ENCODE measurements at regions not wholly inside any gene's neighbourhood (a gene's known extent, or its start where the extent isn't known, plus 50 kb on each side); places are given as distances from the start of the nearest gene placed in this dataset.

- Histone ChIP-seq H3K36me3 (ENCODE audit: control insufficient read depth in 2 of 2, extremely low read depth in 1 of 2, insufficient read depth in 1 of 2, low read length in 1 of 2) (no peaks in the 10 kb centered on the region), H3K27ac (ENCODE audit: low read length) (no peak overlapping the region), H3K9me3 (no peaks in the 10 kb centered on the region), H3K4me1 (ENCODE audit: control insufficient read depth in 1 of 2, extremely low read depth in 1 of 2, insufficient read depth in 2 of 2, low read length in 2 of 2) (peaks cover 0 to 7% of the 10 kb centered on the region in 2 experiments), H3K4me3 (ENCODE audit: control insufficient read depth in 1 of 2, extremely low read depth in 1 of 2, low read length in 1 of 2) (peak overlapping the region; percentile 2 to 64), H3K27me3 (replicated peaks in 1 of 2; ENCODE audit: control insufficient read depth in 2 of 2, extremely low read depth in 1 of 2, insufficient read depth in 2 of 2, low read length in 1 of 2) (peaks cover 0 to 19% of the 10 kb centered on the region in 2 experiments)
- H3K36me3 Mint-ChIP-seq = no peaks in the 10 kb centered on the region
- H3K27ac Mint-ChIP-seq = no peak overlapping the region
- peaks cover 30 to 34% of the 10 kb centered on the region in 2 donors for H3K27me3 Mint-ChIP-seq
- ChIA-PET CTCF (interaction anchor here (0.6 to 1.7 kb wide), 7 partner anchors 70 to 477 kb away, joined by 3 to 8 read pairs (median 4); no protein-coding TSS in a partner anchor), POLR2A (no interaction called here)
- H3K9me3 Mint-ChIP-seq = no peaks in the 10 kb centered on the region
- peak in 33 of 35 experiments; percentile 8 to 69 (median 42) for DNase-seq
- peak overlapping the region; percentile 55 to 66 (median 61) for H3K4me3 Mint-ChIP-seq
- WGBS (ENCODE audit: insufficient coverage) = 7% methylated on average over 10 of the region's 18 CpGs
- H3K4me1 Mint-ChIP-seq = peaks cover 8 to 11% (median 9%) of the 10 kb centered on the region in 3 donors
- ATAC-seq (replicated peaks in 1 of 4) = peak; percentile 65 to 70 (median 67)
These were observed 57.4 kb downstream of the OLIG1 start for GRCh38 chr21:33127154-33127867.

GRCh38 chr21:33127868-33128242, 57.9 kb downstream of the OLIG1 start:
- no peaks in the 10 kb centered on the region for H3K36me3 ChIP-seq (ENCODE audit: control insufficient read depth in 2 of 2, extremely low read depth in 1 of 2, insufficient read depth in 1 of 2, low read length in 1 of 2)
- ChIA-PET CTCF (interaction anchor here (0.6 to 1.7 kb wide), 6 partner anchors 69 to 476 kb away, joined by 3 to 8 read pairs (median 5); no protein-coding TSS in a partner anchor), POLR2A (no interaction called here)
- H3K4me3 Mint-ChIP-seq = no peak overlapping the region
- H3K9me3 Mint-ChIP-seq = no peaks in the 10 kb centered on the region
- no peaks in the 10 kb centered on the region for H3K9me3 ChIP-seq
- peaks cover 0 to 22% of the 10 kb centered on the region in 2 experiments for H3K27me3 ChIP-seq (replicated peaks in 1 of 2; ENCODE audit: control insufficient read depth in 2 of 2, extremely low read depth in 1 of 2, insufficient read depth in 2 of 2, low read length in 1 of 2)
- peaks cover 0 to 7% of the 10 kb centered on the region in 2 experiments for H3K4me1 ChIP-seq (ENCODE audit: control insufficient read depth in 1 of 2, extremely low read depth in 1 of 2, insufficient read depth in 2 of 2, low read length in 2 of 2)
- no peak for DNase-seq
- H3K4me3 ChIP-seq (ENCODE audit: control insufficient read depth in 1 of 2, extremely low read depth in 1 of 2, low read length in 1 of 2) = no peak overlapping the region
- H3K27ac ChIP-seq (ENCODE audit: low read length) = no peak overlapping the region
- WGBS (ENCODE audit: insufficient coverage) = 67% methylated on average over 6 of the region's 6 CpGs
- H3K27ac Mint-ChIP-seq = no peak overlapping the region
- peaks cover 30 to 34% of the 10 kb centered on the region in 2 donors for H3K27me3 Mint-ChIP-seq
- H3K36me3 Mint-ChIP-seq = no peaks in the 10 kb centered on the region
- ATAC-seq (replicated peaks in 1 of 4) = no peak
- H3K4me1 Mint-ChIP-seq = peaks cover 8 to 11% (median 9%) of the 10 kb centered on the region in 3 donors

DNA sequence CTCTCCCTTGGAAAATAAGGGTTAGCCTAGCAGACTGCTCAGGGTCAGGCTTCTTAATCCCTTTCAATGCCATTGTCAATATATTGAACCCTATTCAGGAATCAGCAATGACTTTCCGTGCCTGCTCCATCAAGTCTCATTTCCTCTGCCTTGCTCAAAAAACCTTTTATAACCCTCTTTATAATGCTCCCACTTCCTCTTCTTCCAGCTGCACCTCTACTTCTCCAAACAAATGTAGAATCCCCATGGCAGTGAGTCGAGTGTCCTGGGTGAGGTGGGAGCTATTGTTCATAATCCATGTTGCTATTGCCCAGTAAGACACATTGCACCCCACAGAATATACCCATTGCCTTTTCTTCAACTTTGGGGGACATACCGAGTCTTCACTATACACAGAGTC, 58.6 kb downstream of the OLIG1 start:
- ATAC-seq (replicated peaks in 1 of 4) = no peak
- no peaks in the 10 kb centered on the region for H3K9me3 Mint-ChIP-seq
- peak overlapping the region in 1 of 2 donors; percentile 72 for H3K27ac Mint-ChIP-seq
- no peaks in the 10 kb centered on the region for H3K36me3 Mint-ChIP-seq
- Histone ChIP-seq H3K27me3 (replicated peaks in 1 of 2; ENCODE audit: control insufficient read depth in 2 of 2, extremely low read depth in 1 of 2, insufficient read depth in 2 of 2, low read length in 1 of 2) (peaks cover 0 to 24% of the 10 kb centered on the region in 2 experiments), H3K4me1 (ENCODE audit: control insufficient read depth in 1 of 2, extremely low read depth in 1 of 2, insufficient read depth in 2 of 2, low read length in 2 of 2) (peaks cover 0 to 7% of the 10 kb centered on the region in 2 experiments), H3K9me3 (no peaks in the 10 kb centered on the region), H3K27ac (ENCODE audit: low read length) (no peak overlapping the region), H3K4me3 (ENCODE audit: control insufficient read depth in 1 of 2, extremely low read depth in 1 of 2, low read length in 1 of 2) (no peak overlapping the region), H3K36me3 (ENCODE audit: control insufficient read depth in 2 of 2, extremely low read depth in 1 of 2, insufficient read depth in 1 of 2, low read length in 1 of 2) (no peaks in the 10 kb centered on the region)
- H3K4me1 Mint-ChIP-seq = peaks cover 8 to 11% (median 9%) of the 10 kb centered on the region in 3 donors
- H3K4me3 Mint-ChIP-seq = no peak overlapping the region
- 78% methylated on average over 1 of the region's 3 CpGs for WGBS (ENCODE audit: insufficient coverage)
- ChIA-PET CTCF (interaction anchor here in 1 of 2 donors (0.7 kb wide), 1 partner anchor 434 kb away, joined by 3 read pairs; no protein-coding TSS in a partner anchor), POLR2A (no interaction called here)
- no peak for DNase-seq
- peaks cover 30 to 34% of the 10 kb centered on the region in 2 donors for H3K27me3 Mint-ChIP-seq

- peaks cover 5 to 8% (median 6%) of the 10 kb centered on the region in 3 donors for H3K4me1 Mint-ChIP-seq
- peaks cover 30 to 34% of the 10 kb centered on the region in 2 donors for H3K27me3 Mint-ChIP-seq
- H3K36me3 Mint-ChIP-seq = no peaks in the 10 kb centered on the region
These were observed 62.1 kb downstream of the OLIG1 start for GRCh38 chr21:33132054-33132453.

GRCh38 chr21:33133892-33134291, 64.0 kb downstream of the OLIG1 start:
- ATAC-seq (replicated peaks in 1 of 4) (no peak), DNase-seq (no peak)
- Histone ChIP-seq H3K27ac (ENCODE audit: low read length) (no peak overlapping the region), H3K4me1 (ENCODE audit: control insufficient read depth in 1 of 2, extremely low read depth in 1 of 2, insufficient read depth in 2 of 2, low read length in 2 of 2) (no peaks in the 10 kb centered on the region), H3K9me3 (no peaks in the 10 kb centered on the region), H3K27me3 (replicated peaks in 1 of 2; ENCODE audit: control insufficient read depth in 2 of 2, extremely low read depth in 1 of 2, insufficient read depth in 2 of 2, low read length in 1 of 2) (peaks cover 0 to 26% of the 10 kb centered on the region in 2 experiments), H3K36me3 (ENCODE audit: control insufficient read depth in 2 of 2, extremely low read depth in 1 of 2, insufficient read depth in 1 of 2, low read length in 1 of 2) (no peaks in the 10 kb centered on the region), H3K4me3 (ENCODE audit: control insufficient read depth in 1 of 2, extremely low read depth in 1 of 2, low read length in 1 of 2) (no peak overlapping the region)
- ChIA-PET POLR2A (no interaction called here), CTCF (interaction anchor here (1.1 to 1.2 kb wide), 2 partner anchors 227 to 302 kb away, joined by 3 to 7 read pairs; no protein-coding TSS in a partner anchor)
- Mint-ChIP-seq H3K27ac (no peak overlapping the region), H3K4me1 (no peaks in the 10 kb centered on the region), H3K9me3 (no peaks in the 10 kb centered on the region), H3K4me3 (no peak overlapping the region), H3K36me3 (no peaks in the 10 kb centered on the region), H3K27me3 (peaks cover 17 to 22% of the 10 kb centered on the region in 2 donors)
- WGBS (ENCODE audit: insufficient coverage) = 91% methylated on average over 4 of the region's 6 CpGs

More at GRCh38 chr21:33132054-33132453, 62.1 kb downstream of the OLIG1 start:
- peaks cover 0 to 5% of the 10 kb centered on the region in 2 experiments for H3K4me1 ChIP-seq (ENCODE audit: control insufficient read depth in 1 of 2, extremely low read depth in 1 of 2, insufficient read depth in 2 of 2, low read length in 2 of 2)
- DNase-seq (peak in 1 of 35 experiments; percentile 24), ATAC-seq (replicated peaks in 1 of 4) (no peak)
- H3K27ac Mint-ChIP-seq = no peak overlapping the region
- no peaks in the 10 kb centered on the region for H3K9me3 ChIP-seq
- H3K27ac ChIP-seq (ENCODE audit: low read length) = no peak overlapping the region
- H3K4me3 Mint-ChIP-seq = no peak overlapping the region
- WGBS (ENCODE audit: insufficient coverage) = no CpG with 5 or more reads among the region's 3 CpGs
- CTCF ChIA-PET = interaction anchor here (0.7 to 1.5 kb wide), 3 partner anchors 60 to 313 kb away, joined by 3 to 4 read pairs (median 4); no protein-coding TSS in a partner anchor
- POLR2A ChIA-PET = interaction anchor here in 1 of 2 donors (0.8 kb wide), 1 partner anchor 131 kb away, joined by 3 read pairs; no protein-coding TSS in a partner anchor
- H3K36me3 ChIP-seq (ENCODE audit: control insufficient read depth in 2 of 2, extremely low read depth in 1 of 2, insufficient read depth in 1 of 2, low read length in 1 of 2) = no peaks in the 10 kb centered on the region
- H3K9me3 Mint-ChIP-seq = no peaks in the 10 kb centered on the region
- peaks cover 0 to 31% of the 10 kb centered on the region in 2 experiments for H3K27me3 ChIP-seq (replicated peaks in 1 of 2; ENCODE audit: control insufficient read depth in 2 of 2, extremely low read depth in 1 of 2, insufficient read depth in 2 of 2, low read length in 1 of 2)
- no peak overlapping the region for H3K4me3 ChIP-seq (ENCODE audit: control insufficient read depth in 1 of 2, extremely low read depth in 1 of 2, low read length in 1 of 2)

GRCh38 chr21:33135925-33136324, 66.0 kb downstream of the OLIG1 start:
- H3K4me1 Mint-ChIP-seq = no peaks in the 10 kb centered on the region
- no peaks in the 10 kb centered on the region for H3K36me3 Mint-ChIP-seq
- CTCF ChIA-PET = no interaction called here

More at GRCh38 chr21:33135925-33136324, 66.0 kb downstream of the OLIG1 start:
- H3K27ac ChIP-seq (ENCODE audit: low read length) = no peak overlapping the region
- WGBS (ENCODE audit: insufficient coverage) = 93% methylated on average over 5 of the region's 8 CpGs
- no peaks in the 10 kb centered on the region for H3K4me1 ChIP-seq (ENCODE audit: control insufficient read depth in 1 of 2, extremely low read depth in 1 of 2, insufficient read depth in 2 of 2, low read length in 2 of 2)
- peaks cover 11 to 25% of the 10 kb centered on the region in 2 donors for H3K27me3 Mint-ChIP-seq
- H3K27ac Mint-ChIP-seq = no peak overlapping the region
- H3K36me3 ChIP-seq (ENCODE audit: control insufficient read depth in 2 of 2, extremely low read depth in 1 of 2, insufficient read depth in 1 of 2, low read length in 1 of 2) = no peaks in the 10 kb centered on the region
- no peaks in the 10 kb centered on the region for H3K9me3 ChIP-seq
- H3K4me3 Mint-ChIP-seq = no peak overlapping the region
- H3K9me3 Mint-ChIP-seq = no peaks in the 10 kb centered on the region
- ATAC-seq (replicated peaks in 1 of 4) (no peak), DNase-seq (no peak)
- H3K27me3 ChIP-seq (replicated peaks in 1 of 2; ENCODE audit: control insufficient read depth in 2 of 2, extremely low read depth in 1 of 2, insufficient read depth in 2 of 2, low read length in 1 of 2) = peaks cover 0 to 27% of the 10 kb centered on the region in 2 experiments
- POLR2A ChIA-PET = no interaction called here
- no peak overlapping the region for H3K4me3 ChIP-seq (ENCODE audit: control insufficient read depth in 1 of 2, extremely low read depth in 1 of 2, low read length in 1 of 2)
